WERI-Rb-1 (cell line): ENCODE measurements at regions not wholly inside any gene's neighbourhood (a gene's known extent, or its start where the extent isn't known, plus 50 kb on each side); places are given as distances from the start of the nearest gene placed in this dataset.

ENCODE experiments used
- DNase-seq: peaks from one replicate; pipeline ENCODE4 v3.0.0-alpha.2; 2020
- H3K27ac ChIP-seq: fragments of 250-450 bp; sonication (Bioruptor Pico); 2 replicates; pipeline ENCODE4 v1.5.1; 2020; ENCODE audit warnings: mild to moderate bottlenecking, moderate library complexity
- H3K27me3 ChIP-seq: fragments of 250-450 bp; sonication (Bioruptor Pico); 2 replicates; pipeline ENCODE4 v1.5.1; 2021; ENCODE audit warnings: mild to moderate bottlenecking, low read depth, moderate library complexity; ENCODE audit not compliant: insufficient read depth, severe bottlenecking
- H3K36me3 ChIP-seq: fragments of 250-450 bp; sonication (Bioruptor Pico); 2 replicates; pipeline ENCODE4 v1.5.1; 2020; ENCODE audit warnings: mild to moderate bottlenecking, moderate library complexity
- H3K4me3 ChIP-seq: 2 replicates; pipeline ENCODE4 v1.5.1; 2011; ENCODE audit warnings: low read depth, mild to moderate bottlenecking, control low read depth, low read length
- H3K9me3 ChIP-seq: fragments of 250-450 bp; sonication (Bioruptor Pico); 2 replicates; pipeline ENCODE4 v1.5.1; 2021; ENCODE audit warnings: mild to moderate bottlenecking, moderate library complexity; ENCODE audit not compliant: severe bottlenecking
- CTCF ChIP-seq: IDR thresholded peaks from 2 replicates; pipeline ENCODE4 v1.5.1; 2011; ENCODE audit warnings: low read depth, mild to moderate bottlenecking, control low read depth, inconsistent platforms, low read length

GRCh38 chr1:220339581-220339980 lies 67.3 kb upstream of the RAB3GAP2 start:
- DNase-seq, result no peak
- Histone ChIP-seq H3K27ac (no peak overlapping the region), H3K9me3 (peaks cover 3% of the 10 kb centered on the region), H3K4me3 (no peak overlapping the region), H3K36me3 (no peaks in the 10 kb centered on the region), H3K27me3 (no peaks in the 10 kb centered on the region)
- peak; percentile 39 for TF ChIP-seq CTCF

- no peak for DNase-seq
- H3K27ac ChIP-seq, result no peak overlapping the region
- H3K4me3 ChIP-seq, result no peak overlapping the region
- H3K9me3 ChIP-seq, result peaks cover 3% of the 10 kb centered on the region
- TF ChIP-seq CTCF, result no peak
- no peaks in the 10 kb centered on the region for H3K36me3 ChIP-seq
- no peaks in the 10 kb centered on the region for H3K27me3 ChIP-seq
Measured at GRCh38 chr1:220338759-220339158, 66.5 kb upstream of the RAB3GAP2 start.

- peak overlapping the region; percentile 85 for H3K27ac ChIP-seq
- peak; percentile 85 for DNase-seq
Measured at GRCh38 chr1:220336391-220337031, 64.3 kb upstream of the RAB3GAP2 start.

GRCh38 chr1:220335668-220336067 lies 63.4 kb upstream of the RAB3GAP2 start:
- H3K27me3 ChIP-seq, result no peaks in the 10 kb centered on the region
- no peak overlapping the region for H3K4me3 ChIP-seq
- DNase-seq, result no peak
- TF ChIP-seq CTCF, result no peak
- no peaks in the 10 kb centered on the region for H3K9me3 ChIP-seq
- no peaks in the 10 kb centered on the region for H3K36me3 ChIP-seq
- H3K27ac ChIP-seq, result peak overlapping the region; percentile 85

More at GRCh38 chr1:220336391-220337031, 64.3 kb upstream of the RAB3GAP2 start:
- Histone ChIP-seq H3K27me3 (no peaks in the 10 kb centered on the region), H3K9me3 (no peaks in the 10 kb centered on the region), H3K4me3 (no peak overlapping the region), H3K36me3 (no peaks in the 10 kb centered on the region)
- TF ChIP-seq CTCF, result no peak

GRCh38 chr1:220331318-220331717 lies 59.1 kb upstream of the RAB3GAP2 start:
- DNase-seq, result no peak
- Histone ChIP-seq H3K36me3 (no peaks in the 10 kb centered on the region), H3K9me3 (no peaks in the 10 kb centered on the region), H3K27me3 (no peaks in the 10 kb centered on the region), H3K27ac (peak overlapping the region; percentile 48), H3K4me3 (no peak overlapping the region)
- no peak for TF ChIP-seq CTCF

- Histone ChIP-seq H3K27me3 (no peaks in the 10 kb centered on the region), H3K27ac (peak overlapping the region; percentile 48), H3K36me3 (no peaks in the 10 kb centered on the region), H3K4me3 (no peak overlapping the region), H3K9me3 (no peaks in the 10 kb centered on the region)
- no peak for TF ChIP-seq CTCF
- DNase-seq, result peak; percentile 73
Measured at GRCh38 chr1:220330265-220330664, 58.0 kb upstream of the RAB3GAP2 start.
